HG02623 (cell line): ENCODE measurements at regions not wholly inside any gene's neighbourhood (a gene's known extent, or its start where the extent isn't known, plus 50 kb on each side); places are given as distances from the start of the nearest gene placed in this dataset.

ENCODE experiments used
- ATAC-seq: cut with Tn5 transposase; IDR thresholded peaks from one replicate; pipeline ENCODE4 v1.9.1; 2021; ENCODE audit warnings: moderate library complexity; ENCODE audit not compliant: unreplicated experiment

GRCh38 chrX:39740078-39740477 is 357.7 kb downstream of the BCOR start:
- no peak for ATAC-seq

- no peak for ATAC-seq
These were observed 355.9 kb downstream of the BCOR start for GRCh38 chrX:39741904-39742303.

- ATAC-seq, result no peak
These were observed 351.9 kb downstream of the BCOR start for GRCh38 chrX:39745818-39746217.

GRCh38 chrX:39749135-39749534 is 348.6 kb downstream of the BCOR start:
- no peak for ATAC-seq

- no peak for ATAC-seq
These were observed 348.0 kb downstream of the BCOR start for GRCh38 chrX:39749728-39750127.

GRCh38 chrX:39750256-39750790 is 347.4 kb downstream of the BCOR start:
- ATAC-seq, result no peak

- ATAC-seq, result no peak
These were observed 346.9 kb downstream of the BCOR start for GRCh38 chrX:39750848-39751247.

- no peak for ATAC-seq
These were observed 344.9 kb downstream of the BCOR start for GRCh38 chrX:39752815-39753214.

- ATAC-seq, result no peak
These were observed 344.3 kb downstream of the BCOR start for GRCh38 chrX:39753293-39753996.

- ATAC-seq, result no peak
These were observed 342.4 kb downstream of the BCOR start for GRCh38 chrX:39755143-39756032.

- ATAC-seq, result no peak
These were observed 341.5 kb downstream of the BCOR start for GRCh38 chrX:39756086-39756883.

- ATAC-seq, result no peak
These were observed 339.8 kb downstream of the BCOR start for GRCh38 chrX:39757971-39758370.

GRCh38 chrX:39758791-39759525 is 338.8 kb downstream of the BCOR start:
- no peak for ATAC-seq

- no peak for ATAC-seq
These were observed 338.1 kb downstream of the BCOR start for GRCh38 chrX:39759526-39760224.

GRCh38 chrX:39760930-39761329 is 336.8 kb downstream of the BCOR start:
- no peak for ATAC-seq

GRCh38 chrX:39762266-39762841 is 335.4 kb downstream of the BCOR start:
- ATAC-seq, result no peak

- ATAC-seq, result no peak
These were observed 333.3 kb downstream of the BCOR start for GRCh38 chrX:39764441-39764914.

GRCh38 chrX:39765327-39765726 is 332.4 kb downstream of the BCOR start:
- no peak for ATAC-seq

- ATAC-seq, result no peak
These were observed 331.6 kb downstream of the BCOR start for GRCh38 chrX:39766085-39766726.
